HG02759 (cell line): ENCODE measurements at regions not wholly inside any gene's neighbourhood (a gene's known extent, or its start where the extent isn't known, plus 50 kb on each side); places are given as distances from the start of the nearest gene placed in this dataset.
"Not testable (repeated sequence)": the region's sequence is repeated elsewhere in the genome, so short reads cannot be mapped to it uniquely, and the experiment has no call there.

Experiments used
- ATAC-seq: cut with Tn5 transposase; IDR thresholded peaks from one replicate; pipeline ENCODE4 v1.9.1; 2021; ENCODE audit warnings: mild to moderate bottlenecking, moderate library complexity; ENCODE audit not compliant: unreplicated experiment

DNA sequence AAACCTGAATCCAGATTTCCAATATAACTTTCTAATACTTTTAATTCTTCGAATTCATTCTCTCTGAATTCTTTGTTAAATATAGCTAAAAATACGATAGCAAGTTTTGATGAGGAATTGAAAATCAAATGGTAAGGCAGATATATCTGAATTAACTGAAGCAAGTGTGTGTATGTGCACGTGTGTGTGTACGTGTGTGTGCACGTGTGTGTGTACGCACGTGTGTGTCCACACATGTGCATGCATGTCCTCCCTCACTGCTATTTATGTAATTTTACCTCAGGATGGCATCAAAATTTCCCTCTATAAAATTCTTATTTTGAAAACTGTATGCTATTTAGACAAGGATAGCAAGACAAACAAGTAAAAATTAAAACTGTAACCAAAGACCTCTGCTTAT lies 961.3 kb upstream of the CNTN5 start:
- no peak for ATAC-seq

- ATAC-seq, result no peak
Observed at GRCh38 chr11:98060759-98061158, 960.0 kb upstream of the CNTN5 start.

DNA sequence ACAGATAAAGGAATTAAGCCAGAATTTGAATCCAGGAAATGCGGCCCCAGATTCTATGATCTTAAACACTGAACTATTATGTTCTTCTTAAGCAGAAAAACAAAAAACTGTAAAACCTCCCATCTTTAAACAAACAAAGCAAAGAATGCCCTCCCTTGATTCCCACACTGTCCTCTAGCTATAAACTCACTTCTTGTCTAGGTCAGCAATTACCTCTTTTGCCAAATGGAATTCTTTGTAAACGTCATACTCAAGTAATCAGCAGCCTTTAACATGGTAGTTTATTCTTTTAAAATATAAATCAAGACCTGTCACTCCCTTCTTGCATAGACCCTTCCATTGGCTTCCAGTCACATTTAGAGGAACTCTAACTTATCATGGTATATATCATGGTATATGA lies 958.9 kb upstream of the CNTN5 start:
- ATAC-seq, result no peak

GRCh38 chr11:98062714-98063113 lies 958.0 kb upstream of the CNTN5 start:
- no peak for ATAC-seq

DNA sequence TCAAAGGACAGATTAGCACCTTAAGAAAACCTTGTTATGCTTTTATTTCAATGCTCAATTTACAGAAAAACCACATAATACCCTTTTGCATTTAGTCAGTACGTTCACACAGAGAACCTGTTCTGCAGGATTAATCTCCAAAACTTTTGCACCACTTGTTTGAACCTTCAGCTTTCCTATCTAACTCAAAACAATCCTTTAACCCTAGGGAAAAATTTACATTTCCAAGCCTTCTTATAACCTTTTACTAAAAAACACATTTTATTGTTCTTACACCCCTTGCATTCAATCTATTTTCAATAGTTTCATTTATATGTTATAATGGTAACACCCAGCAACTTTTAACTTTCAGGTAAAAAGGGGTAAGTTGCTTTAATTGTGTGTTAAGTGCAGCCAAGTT lies 952.5 kb upstream of the CNTN5 start:
- ATAC-seq, result no peak

DNA sequence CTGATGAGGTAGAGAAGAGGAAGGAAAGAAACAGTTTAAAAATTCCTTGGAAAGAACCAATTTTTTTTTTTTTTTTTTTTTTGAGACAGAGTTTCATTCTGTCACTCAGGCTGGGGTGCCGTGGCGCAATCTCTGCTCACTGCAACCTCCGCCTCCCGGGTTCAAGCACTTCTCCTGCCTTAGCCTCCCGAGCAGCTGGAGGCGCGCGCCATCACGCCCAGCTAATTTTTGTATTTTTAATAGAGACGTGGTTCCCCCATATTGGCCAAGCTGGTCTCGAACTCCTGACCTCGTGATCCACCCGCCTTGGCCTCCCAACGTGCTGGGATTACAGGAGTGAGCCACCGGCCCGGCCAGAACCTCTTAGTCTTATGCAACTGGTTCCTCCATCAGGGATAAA lies 951.6 kb upstream of the CNTN5 start:
- ATAC-seq, result not testable (repeated sequence)

DNA sequence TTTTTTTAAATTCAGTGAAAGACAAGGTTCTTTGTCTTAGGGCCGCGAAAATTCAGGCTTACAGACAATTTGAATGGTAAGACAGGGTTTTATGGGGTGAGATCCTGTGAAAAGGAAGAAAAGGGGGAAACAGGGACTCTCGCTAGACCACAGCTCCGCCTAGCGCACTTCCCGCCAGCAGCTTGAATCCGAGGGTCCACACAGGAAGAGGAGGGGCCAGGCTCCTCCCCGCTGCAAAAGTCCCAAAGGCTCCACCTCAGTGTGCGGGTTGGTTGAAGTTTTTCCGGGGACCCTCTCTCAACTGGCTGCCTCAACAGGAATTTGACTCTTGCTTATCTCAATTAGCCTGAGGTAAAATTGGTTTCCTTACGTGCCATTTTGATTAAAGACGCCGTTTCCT lies 950.9 kb upstream of the CNTN5 start:
- ATAC-seq, result no peak

DNA sequence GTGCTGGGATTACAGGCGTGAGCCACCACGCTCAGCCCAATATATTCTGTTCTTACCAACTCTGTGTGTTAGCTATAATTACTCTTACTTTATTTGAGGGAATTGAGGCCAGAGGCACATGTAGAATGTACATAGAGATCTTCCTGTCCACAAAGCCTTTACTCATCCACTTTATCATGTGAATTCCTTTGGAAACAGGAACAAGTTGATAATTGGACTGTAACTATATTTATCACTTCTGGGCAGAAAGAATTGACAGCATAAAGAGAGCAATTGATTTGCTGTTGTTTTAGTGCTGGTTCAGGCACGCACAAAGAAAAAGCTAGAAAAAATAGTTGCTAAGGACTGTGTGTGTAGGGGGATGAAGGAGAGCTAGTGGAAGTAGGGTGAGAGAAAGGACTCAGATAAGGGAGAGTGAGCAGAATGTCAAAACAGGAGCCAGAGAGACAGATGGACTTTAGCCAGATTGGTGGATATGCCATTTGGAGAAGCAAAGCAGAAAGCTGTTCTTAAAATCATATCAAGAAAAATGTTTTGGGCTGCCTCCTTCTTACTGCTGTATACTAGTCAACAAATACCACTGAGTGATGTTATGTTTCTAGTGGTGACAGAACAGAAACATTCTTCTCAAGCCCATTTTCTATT lies 929.8 kb upstream of the CNTN5 start:
- ATAC-seq, result no peak

DNA sequence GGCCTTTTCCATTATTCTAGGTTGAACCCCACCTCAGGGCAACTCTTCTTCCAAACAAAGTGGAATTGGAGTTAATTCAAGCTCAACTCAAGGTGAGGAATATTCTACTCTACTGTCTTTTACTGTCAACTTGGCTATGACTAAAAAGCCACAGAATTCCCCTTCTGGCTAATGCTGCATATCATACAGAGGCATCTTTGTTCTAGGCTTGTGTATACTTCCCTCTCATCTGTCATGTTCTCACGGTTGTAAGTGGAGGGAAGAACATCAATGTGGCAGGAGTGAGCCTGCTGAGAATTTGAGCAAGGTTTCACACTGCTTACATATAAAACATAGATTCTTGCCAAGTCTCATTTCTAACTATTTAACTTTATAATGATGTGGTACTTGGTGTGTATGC lies 921.4 kb upstream of the CNTN5 start:
- no peak for ATAC-seq

DNA sequence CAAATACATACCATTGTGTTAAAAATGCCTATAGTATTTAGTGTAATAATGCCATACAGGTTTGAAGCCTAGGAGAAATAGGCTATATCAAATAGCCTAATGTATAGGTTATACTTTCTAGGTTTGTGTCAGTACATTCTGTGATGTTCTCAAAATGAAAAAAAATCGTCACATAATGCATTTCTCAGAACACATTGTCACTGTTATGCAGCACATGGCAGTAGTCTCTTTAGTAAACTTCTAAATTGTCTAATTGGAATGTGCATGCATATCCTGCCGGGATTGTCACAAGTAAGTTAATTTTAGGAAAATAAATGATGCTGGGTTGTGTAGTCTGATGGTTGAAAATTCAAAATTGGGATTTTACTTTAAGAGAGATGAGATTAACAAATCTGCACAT lies 920.1 kb upstream of the CNTN5 start:
- ATAC-seq, result no peak

DNA sequence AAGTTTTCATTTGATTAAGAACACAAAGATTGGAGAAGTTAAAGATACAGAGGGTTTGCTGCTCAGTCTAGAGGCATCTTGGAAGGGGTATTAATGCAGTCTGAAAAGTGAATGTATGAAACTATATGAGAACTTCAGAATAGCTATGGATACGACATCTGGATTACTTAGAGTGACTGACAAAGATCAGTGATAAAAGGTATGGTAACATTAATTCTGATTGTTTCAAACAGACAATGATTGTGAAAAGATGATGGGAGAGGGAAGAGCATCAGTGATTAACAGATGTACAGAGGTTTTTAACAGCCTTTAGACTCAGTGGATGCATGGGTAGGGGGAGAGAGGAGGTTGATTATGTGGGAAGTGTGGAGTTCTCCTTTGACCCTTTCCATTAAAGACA lies 919.4 kb upstream of the CNTN5 start:
- no peak for ATAC-seq

DNA sequence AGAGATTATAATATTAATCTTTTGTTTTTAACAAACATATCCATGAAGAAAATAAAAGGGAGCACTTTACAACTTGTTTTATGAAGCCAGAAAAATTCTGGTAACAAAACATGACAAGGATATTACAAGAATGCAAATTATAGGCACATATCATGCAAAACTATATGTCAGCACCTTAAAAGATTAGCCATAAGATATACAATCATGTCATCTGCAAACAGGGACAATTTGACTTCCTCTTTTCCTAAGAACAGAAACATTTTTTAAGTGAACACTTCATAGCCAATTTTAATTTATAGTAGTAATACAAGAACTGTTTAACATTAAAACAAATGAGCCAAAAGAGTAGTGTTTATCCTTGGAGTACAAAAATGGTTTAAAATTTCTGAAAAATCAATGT lies 916.5 kb upstream of the CNTN5 start:
- ATAC-seq, result no peak

- no peak for ATAC-seq
Observed at GRCh38 chr11:98107736-98108135, 913.0 kb upstream of the CNTN5 start.

- ATAC-seq, result no peak
Observed at GRCh38 chr11:98110030-98110429, 910.7 kb upstream of the CNTN5 start.

DNA sequence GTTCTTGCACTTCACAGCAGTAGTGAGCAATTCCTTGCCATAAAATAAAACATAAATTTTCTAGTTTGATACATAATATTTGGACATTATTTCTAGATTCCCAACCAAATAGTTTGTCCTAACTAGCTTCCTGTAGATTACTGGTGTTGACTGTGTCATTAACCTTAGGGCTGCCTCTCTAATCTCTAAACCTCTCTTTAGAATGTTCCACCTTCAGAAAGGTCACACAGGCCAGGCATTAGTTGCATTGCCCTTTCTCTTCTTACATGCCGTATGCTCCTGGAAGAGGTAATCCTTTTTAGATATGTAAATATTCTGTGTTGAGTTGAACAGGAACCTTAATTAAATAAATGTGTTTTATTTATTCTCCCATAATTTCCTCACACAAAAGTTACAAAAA lies 904.9 kb upstream of the CNTN5 start:
- no peak for ATAC-seq

DNA sequence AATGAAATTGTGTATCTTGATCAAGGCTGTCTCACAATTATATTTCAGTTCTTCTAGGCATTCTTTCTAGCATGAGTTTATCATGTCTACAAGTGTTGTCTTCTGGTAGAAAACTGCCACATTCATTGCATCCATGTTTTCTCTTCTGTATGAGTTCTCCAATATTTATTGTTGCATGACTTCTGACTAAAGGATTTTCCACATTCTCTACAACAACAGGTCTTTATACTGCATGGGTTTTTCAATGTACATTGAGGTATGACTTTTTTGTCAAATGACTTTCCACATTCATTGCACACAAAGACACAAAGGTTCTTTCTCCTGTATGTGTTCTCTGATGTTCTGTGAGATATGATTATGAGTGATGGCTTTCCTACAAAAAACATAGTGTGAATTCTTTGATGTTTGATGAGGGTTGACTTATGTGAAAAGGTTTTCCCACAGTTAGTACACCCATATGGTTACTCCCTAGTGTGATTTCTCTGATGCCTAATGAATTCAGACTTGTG lies 890.6 kb upstream of the CNTN5 start:
- no peak for ATAC-seq

DNA sequence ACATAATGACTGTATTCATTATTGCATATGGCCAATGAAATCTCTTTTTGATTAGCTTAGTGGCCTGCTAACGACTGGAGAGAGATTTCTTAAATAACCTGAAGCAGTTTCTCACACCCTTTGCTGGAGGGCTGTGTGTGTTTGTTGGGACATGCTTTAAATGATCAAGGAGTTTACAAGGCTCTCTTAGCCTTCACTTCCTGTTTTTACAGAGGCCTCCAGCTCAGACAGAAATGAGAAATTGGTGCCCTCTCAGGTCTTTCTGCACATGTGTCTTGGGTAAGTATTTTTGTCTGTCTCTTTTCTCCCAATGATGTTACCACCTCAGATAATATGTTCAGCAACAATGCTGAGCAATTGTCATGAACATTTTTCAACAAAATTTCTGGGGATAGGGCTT lies 884.4 kb upstream of the CNTN5 start:
- ATAC-seq, result no peak

- ATAC-seq, result no peak
Observed at GRCh38 chr11:98137437-98137836, 883.3 kb upstream of the CNTN5 start.

- no peak for ATAC-seq
Observed at GRCh38 chr11:98143661-98144060, 877.1 kb upstream of the CNTN5 start.

DNA sequence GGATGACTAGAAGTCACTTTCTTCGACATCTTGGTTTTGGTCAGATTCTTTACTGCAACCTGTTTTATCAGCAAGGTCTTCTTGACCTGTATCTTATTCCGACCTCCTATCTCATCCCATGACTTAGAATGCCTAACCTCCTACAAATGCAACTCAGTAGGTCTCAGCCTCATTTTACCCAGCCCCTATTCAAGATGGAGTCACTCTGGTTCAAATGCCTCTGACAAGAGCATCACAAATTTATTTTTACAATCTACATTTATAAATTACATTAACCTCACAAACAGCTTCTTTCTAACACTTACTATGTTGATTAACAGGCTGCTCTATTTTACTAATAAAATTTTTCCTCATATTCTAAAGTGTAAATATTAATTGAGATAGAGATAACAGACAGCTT lies 867.0 kb upstream of the CNTN5 start:
- ATAC-seq, result no peak

GRCh38 chr11:98155696-98156095 lies 865.1 kb upstream of the CNTN5 start:
- ATAC-seq, result no peak

GRCh38 chr11:98177925-98178324 lies 842.8 kb upstream of the CNTN5 start:
- ATAC-seq, result no peak

DNA sequence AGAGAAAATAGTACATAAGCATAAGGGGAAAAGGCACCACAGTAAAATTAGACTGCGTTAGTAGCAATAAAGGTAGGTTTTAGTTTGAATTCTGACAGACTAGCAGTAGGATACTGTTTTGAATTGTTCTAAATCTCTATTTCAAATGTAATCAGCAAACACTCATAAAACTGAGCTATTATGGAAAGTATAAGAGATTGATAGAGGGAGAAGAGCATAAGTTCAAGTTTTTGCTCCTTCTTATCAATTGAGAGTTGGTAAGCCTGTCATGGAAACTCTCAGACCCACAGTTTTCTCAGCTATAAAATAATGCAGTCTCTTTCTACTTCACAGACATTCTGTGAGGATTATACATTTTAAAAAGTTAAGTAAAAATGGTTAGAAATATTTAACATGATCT lies 840.2 kb upstream of the CNTN5 start:
- ATAC-seq, result no peak
